ENCODE measurements at regions not wholly inside any gene's neighbourhood (a gene's known extent, or its start where the extent isn't known, plus 50 kb on each side); places are given as distances from the start of the nearest gene placed in this dataset.

DNA sequence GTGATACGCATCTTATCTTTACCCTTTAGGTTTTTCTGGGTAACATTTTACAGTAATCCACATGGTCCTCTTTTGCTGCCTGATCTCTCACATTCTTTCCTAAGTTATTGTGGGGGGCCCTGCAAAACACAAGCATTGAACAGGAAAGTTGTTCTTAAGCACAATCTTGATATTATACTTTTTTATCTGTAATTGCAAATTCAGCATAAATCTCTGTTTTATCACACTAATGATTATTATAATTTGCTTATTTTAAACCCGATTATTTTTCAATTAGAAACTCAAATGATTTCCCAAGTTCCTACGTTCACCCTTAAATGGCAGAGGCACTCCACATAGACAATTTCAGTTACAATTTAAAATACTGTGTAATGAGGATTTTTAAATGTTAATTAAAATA is 386.0 kb upstream of the GYPC start:
- no peak for ATAC-seq
- Histone ChIP-seq H3K79me2 (ENCODE audit: low read length) (no peaks in the 10 kb centered on the region), H3K9ac (ENCODE audit: low read length) (no peak overlapping the region), H3K27me3 (ENCODE audit: low read length) (no peaks in the 10 kb centered on the region), H3F3A (ENCODE audit: low read length, unreplicated experiment) (no peaks in the 10 kb centered on the region), H3K9me3 (ENCODE audit: low read length) (0 out of 2 replicates have a peak, but pooled peaks cover 3% of the 10 kb centered on the region), H3K4me3 (ENCODE audit: low read length) (no peak overlapping the region), H3K4me2 (ENCODE audit: low read length) (no peak overlapping the region), H3K4me1 (ENCODE audit: insufficient read depth, low read length) (no peaks in the 10 kb centered on the region), H2AFZ (ENCODE audit: low read length) (no peak overlapping the region), H3K36me3 (ENCODE audit: low read depth, low read length) (no peaks in the 10 kb centered on the region), H4K20me1 (ENCODE audit: low read length) (no peaks in the 10 kb centered on the region), H3K27ac (ENCODE audit: low read length) (no peak overlapping the region), H3K9me2 (replicated peaks; ENCODE audit: low read length) (no peaks in the 10 kb centered on the region)
- CTCF ChIA-PET, result no interaction called here
- TF ChIP-seq, protein P1, sequence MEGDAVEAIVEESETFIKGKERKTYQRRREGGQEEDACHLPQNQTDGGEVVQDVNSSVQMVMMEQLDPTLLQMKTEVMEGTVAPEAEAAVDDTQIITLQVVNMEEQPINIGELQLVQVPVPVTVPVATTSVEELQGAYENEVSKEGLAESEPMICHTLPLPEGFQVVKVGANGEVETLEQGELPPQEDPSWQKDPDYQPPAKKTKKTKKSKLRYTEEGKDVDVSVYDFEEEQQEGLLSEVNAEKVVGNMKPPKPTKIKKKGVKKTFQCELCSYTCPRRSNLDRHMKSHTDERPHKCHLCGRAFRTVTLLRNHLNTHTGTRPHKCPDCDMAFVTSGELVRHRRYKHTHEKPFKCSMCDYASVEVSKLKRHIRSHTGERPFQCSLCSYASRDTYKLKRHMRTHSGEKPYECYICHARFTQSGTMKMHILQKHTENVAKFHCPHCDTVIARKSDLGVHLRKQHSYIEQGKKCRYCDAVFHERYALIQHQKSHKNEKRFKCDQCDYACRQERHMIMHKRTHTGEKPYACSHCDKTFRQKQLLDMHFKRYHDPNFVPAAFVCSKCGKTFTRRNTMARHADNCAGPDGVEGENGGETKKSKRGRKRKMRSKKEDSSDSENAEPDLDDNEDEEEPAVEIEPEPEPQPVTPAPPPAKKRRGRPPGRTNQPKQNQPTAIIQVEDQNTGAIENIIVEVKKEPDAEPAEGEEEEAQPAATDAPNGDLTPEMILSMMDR (conservative IDR thresholded peaks at IDR 0.05; ENCODE audit: low read depth, low read length), result no peak
- TF ChIP-seq EZH2phosphoT487 (IDR thresholded peaks at IDR 0.05; ENCODE audit: borderline replicate concordance, low read length), result no peak
- DNase-seq, result no peak
- POLR2A ChIA-PET (ENCODE audit: unreplicated experiment), result no interaction called here
- no TSS peak for BruUV-seq (replicated peaks)
- intact Hi-C loops (cut with micrococcal nuclease), result no loop called here

DNA sequence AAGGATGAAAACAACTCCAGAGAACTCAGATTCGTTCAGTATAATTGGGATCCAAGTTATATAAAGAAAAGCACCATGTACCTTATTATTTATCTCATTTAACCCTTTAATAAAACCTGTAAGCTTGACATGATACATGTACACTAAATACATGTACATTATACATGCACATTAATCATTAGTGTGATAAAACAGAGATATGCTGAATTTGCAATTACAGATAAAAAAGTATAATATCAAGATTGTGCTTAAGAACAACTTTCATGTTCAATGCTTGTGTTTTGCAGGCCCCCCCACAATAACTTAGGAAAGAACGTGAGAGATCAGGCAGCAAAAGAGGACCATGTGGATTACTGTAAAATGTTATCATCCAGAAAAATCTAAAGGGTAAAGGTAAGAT is 385.4 kb upstream of the GYPC start:
- no peak for TF ChIP-seq EZH2 (IDR thresholded peaks at IDR 0.05; ENCODE audit: low read length, unreplicated experiment)
- TF ChIP-seq, protein P1 (conservative IDR thresholded peaks at IDR 0.05; ENCODE audit: low read depth, low read length), result no peak
- no peak for TF ChIP-seq EZH2phosphoT487 (IDR thresholded peaks at IDR 0.05; ENCODE audit: borderline replicate concordance, low read length)
- POLR2A ChIA-PET (ENCODE audit: unreplicated experiment), result no interaction called here

DNA sequence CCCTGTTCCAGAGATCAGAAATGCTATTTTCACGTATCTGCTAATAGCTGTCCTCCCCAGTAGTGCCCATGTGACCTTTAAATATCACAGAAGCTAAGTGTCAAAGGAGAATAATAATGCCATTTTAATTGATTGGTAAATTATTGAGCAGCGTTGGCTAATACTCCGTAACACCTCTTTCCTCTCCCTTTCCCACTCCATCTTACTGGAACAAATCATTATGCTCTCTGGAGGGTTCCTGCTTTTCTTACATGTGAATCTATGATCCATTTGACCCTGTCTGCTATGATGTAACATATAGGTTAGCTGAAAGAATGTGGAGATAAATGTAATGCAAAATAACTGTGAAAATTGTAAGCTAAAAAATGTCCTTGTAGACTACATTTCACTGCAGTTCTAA is 383.6 kb upstream of the GYPC start:
- Histone ChIP-seq H3K4me2 (ENCODE audit: low read length) (no peak overlapping the region), H3K27ac (ENCODE audit: low read length) (no peak overlapping the region), H3K9me3 (ENCODE audit: low read length) (no peaks in the 10 kb centered on the region), H4K20me1 (ENCODE audit: low read length) (no peaks in the 10 kb centered on the region), H3K4me3 (ENCODE audit: low read length) (no peak overlapping the region), H3K9ac (ENCODE audit: low read length) (no peak overlapping the region), H3K79me2 (ENCODE audit: low read length) (no peaks in the 10 kb centered on the region), H3K36me3 (ENCODE audit: low read depth, low read length) (no peaks in the 10 kb centered on the region), H2AFZ (ENCODE audit: low read length) (no peak overlapping the region), H3K9me2 (replicated peaks; ENCODE audit: low read length) (no peaks in the 10 kb centered on the region), H3F3A (ENCODE audit: low read length, unreplicated experiment) (no peaks in the 10 kb centered on the region), H3K4me1 (ENCODE audit: insufficient read depth, low read length) (no peaks in the 10 kb centered on the region), H3K27me3 (ENCODE audit: low read length) (no peaks in the 10 kb centered on the region)
- BruUV-seq (replicated peaks), result no TSS peak
- ATAC-seq (no peak), DNase-seq (no peak)
- intact Hi-C loops (cut with micrococcal nuclease), result no loop called here
- ChIA-PET CTCF (no interaction called here), POLR2A (ENCODE audit: unreplicated experiment) (no interaction called here)
- TF ChIP-seq, protein P1 (conservative IDR thresholded peaks at IDR 0.05; ENCODE audit: low read depth, low read length), result no peak
- TF ChIP-seq EZH2 (IDR thresholded peaks at IDR 0.05; ENCODE audit: low read length, unreplicated experiment), result no peak
- TF ChIP-seq EZH2phosphoT487 (IDR thresholded peaks at IDR 0.05; ENCODE audit: borderline replicate concordance, low read length), result no peak

More for the DNA sequence above, 385.4 kb upstream of the GYPC start:
- H4K20me1 ChIP-seq (ENCODE audit: low read length), result no peaks in the 10 kb centered on the region
- no peak overlapping the region for H3K27ac ChIP-seq (ENCODE audit: low read length)
- no peak overlapping the region for H3K4me3 ChIP-seq (ENCODE audit: low read length)
- no peaks in the 10 kb centered on the region for H3K4me1 ChIP-seq (ENCODE audit: insufficient read depth, low read length)
- no peak overlapping the region for H3K9ac ChIP-seq (ENCODE audit: low read length)
- CTCF ChIA-PET, result no interaction called here
- no peaks in the 10 kb centered on the region for H3F3A ChIP-seq (ENCODE audit: low read length, unreplicated experiment)
- ATAC-seq, result no peak
- no peak overlapping the region for H2AFZ ChIP-seq (ENCODE audit: low read length)
- DNase-seq, result no peak
- no peaks in the 10 kb centered on the region for H3K79me2 ChIP-seq (ENCODE audit: low read length)
- H3K36me3 ChIP-seq (ENCODE audit: low read depth, low read length), result no peaks in the 10 kb centered on the region
- intact Hi-C loops (cut with micrococcal nuclease), result no loop called here
- no peaks in the 10 kb centered on the region for H3K27me3 ChIP-seq (ENCODE audit: low read length)
- BruUV-seq (replicated peaks), result no TSS peak
- H3K9me3 ChIP-seq (ENCODE audit: low read length), result 0 out of 2 replicates have a peak, but pooled peaks cover 3% of the 10 kb centered on the region
- H3K9me2 ChIP-seq (replicated peaks; ENCODE audit: low read length), result no peaks in the 10 kb centered on the region
- no peak overlapping the region for H3K4me2 ChIP-seq (ENCODE audit: low read length)
